MM.1S (cell line): ENCODE measurements at regions not wholly inside any gene's neighbourhood (a gene's known extent, or its start where the extent isn't known, plus 50 kb on each side); places are given as distances from the start of the nearest gene placed in this dataset.

Source experiments
- DNase-seq: peaks from one replicate; pipeline ENCODE4 v3.0.0-alpha.2; 2015
- H2AFZ ChIP-seq: fragments of 300-600 bp; sonication (generic); 2 replicates; pipeline ENCODE4 v1.6.0; 2016; ENCODE audit warnings: antibody characterized with exemption, low read length
- H3F3A ChIP-seq: fragments of 300-600 bp; sonication (generic); 2 replicates; pipeline ENCODE4 v1.6.1; 2016; ENCODE audit warnings: mild to moderate bottlenecking, antibody characterized with exemption, low read length, moderate library complexity, mixed read lengths; ENCODE audit not compliant: insufficient read depth
- H3K27ac ChIP-seq: fragments of 300-600 bp; sonication (generic); 2 replicates; pipeline ENCODE4 v1.5.1; 2016; ENCODE audit warnings: mild to moderate bottlenecking, low read length
- H3K27me3 ChIP-seq: fragments of 300-600 bp; sonication (generic); replicated peaks from 2 replicates; pipeline ENCODE4 v1.6.0; 2016; ENCODE audit warnings: low read length; ENCODE audit not compliant: insufficient read depth
- H3K36me3 ChIP-seq: fragments of 300-600 bp; sonication (generic); replicated peaks from 2 replicates; pipeline ENCODE4 v1.6.1; 2016; ENCODE audit warnings: mild to moderate bottlenecking, low read length, mixed read lengths; ENCODE audit not compliant: insufficient read depth
- H3K4me1 ChIP-seq: fragments of 300-600 bp; sonication (generic); 2 replicates; pipeline ENCODE4 v1.6.1; 2016; ENCODE audit warnings: low read length, mixed read lengths
- H3K4me2 ChIP-seq: fragments of 300-600 bp; sonication (generic); 2 replicates; pipeline ENCODE4 v1.6.0; 2016; ENCODE audit warnings: low read depth, low read length
- H3K4me3 ChIP-seq: fragments of 300-600 bp; sonication (generic); 2 replicates; pipeline ENCODE4 v1.5.1; 2016; ENCODE audit warnings: low read length, mixed read lengths
- H3K79me2 ChIP-seq: fragments of 300-600 bp; sonication (generic); 2 replicates; pipeline ENCODE4 v1.6.1; 2016; ENCODE audit warnings: mixed run types, low read length, mixed read lengths
- H3K9ac ChIP-seq: fragments of 300-600 bp; sonication (generic); 2 replicates; pipeline ENCODE4 v1.6.1; 2016; ENCODE audit warnings: low read length, mixed read lengths
- H3K9me2 ChIP-seq: fragments of 300-600 bp; sonication (generic); replicated peaks from 2 replicates; pipeline ENCODE4 v1.6.1; 2016; ENCODE audit warnings: mild to moderate bottlenecking, low read length, mixed read lengths; ENCODE audit not compliant: insufficient read depth
- H3K9me3 ChIP-seq: fragments of 300-600 bp; sonication (generic); replicated peaks from 2 replicates; pipeline ENCODE4 v1.6.1; 2016; ENCODE audit warnings: mild to moderate bottlenecking, low read length, mixed read lengths; ENCODE audit not compliant: insufficient read depth
- H4K20me1 ChIP-seq: fragments of 300-600 bp; sonication (generic); 2 replicates; pipeline ENCODE4 v1.6.1; 2016; ENCODE audit warnings: mild to moderate bottlenecking, low read length, moderate library complexity, mixed read lengths; ENCODE audit not compliant: insufficient read depth
- CTCF ChIP-seq: fragments of 300-600 bp; sonication (generic); IDR thresholded peaks from 2 replicates; pipeline ENCODE4 v1.5.1; 2016; ENCODE audit warnings: antibody characterized with exemption, low read length, mixed read lengths
- EZH2 ChIP-seq: fragments of 300-600 bp; sonication (generic); optimal IDR thresholded peaks from 2 replicates; pipeline ENCODE3; 2017; ENCODE audit warnings: low read depth, mild to moderate bottlenecking, antibody characterized with exemption, low read length, mixed read lengths
- EZH2phosphoT487 ChIP-seq: fragments of 300-600 bp; sonication (generic); IDR thresholded peaks from 2 replicates; pipeline ENCODE4 v1.6.1; 2018; ENCODE audit warnings: antibody characterized with exemption, low read length

GRCh38 chr12:72089678-72090077 is 151.0 kb downstream of the TPH2 start:
- no peak overlapping the region for H3K9ac ChIP-seq
- H3K4me3 ChIP-seq, result no peak overlapping the region
- no peaks in the 10 kb centered on the region for H3K9me2 ChIP-seq
- no peaks in the 10 kb centered on the region for H4K20me1 ChIP-seq
- TF ChIP-seq CTCF, result no peak
- no peak for TF ChIP-seq EZH2phosphoT487
- TF ChIP-seq EZH2, result no peak
- no peak overlapping the region for H3K4me2 ChIP-seq
- no peak overlapping the region for H3K27ac ChIP-seq
- no peak for DNase-seq
- H2AFZ ChIP-seq, result no peak overlapping the region
- no peaks in the 10 kb centered on the region for H3K27me3 ChIP-seq
- H3K36me3 ChIP-seq, result no peaks in the 10 kb centered on the region
- H3K9me3 ChIP-seq, result no peaks in the 10 kb centered on the region
- H3K4me1 ChIP-seq, result no peaks in the 10 kb centered on the region
- no peaks in the 10 kb centered on the region for H3F3A ChIP-seq
- no peaks in the 10 kb centered on the region for H3K79me2 ChIP-seq

- H2AFZ ChIP-seq, result no peak overlapping the region
- H3K27me3 ChIP-seq, result no peaks in the 10 kb centered on the region
- H3K9me2 ChIP-seq, result no peaks in the 10 kb centered on the region
- H3F3A ChIP-seq, result no peaks in the 10 kb centered on the region
- no peak overlapping the region for H3K9ac ChIP-seq
- H3K4me3 ChIP-seq, result no peak overlapping the region
- no peaks in the 10 kb centered on the region for H3K36me3 ChIP-seq
- no peak overlapping the region for H3K27ac ChIP-seq
- H3K9me3 ChIP-seq, result no peaks in the 10 kb centered on the region
- H3K4me2 ChIP-seq, result no peak overlapping the region
- H4K20me1 ChIP-seq, result no peaks in the 10 kb centered on the region
- TF ChIP-seq EZH2phosphoT487 (no peak), EZH2 (no peak), CTCF (no peak)
- no peaks in the 10 kb centered on the region for H3K4me1 ChIP-seq
- H3K79me2 ChIP-seq, result no peaks in the 10 kb centered on the region
- DNase-seq, result no peak
Measured at GRCh38 chr12:72093424-72093823, 154.8 kb downstream of the TPH2 start.

- TF ChIP-seq CTCF (no peak), EZH2phosphoT487 (no peak)
- H3K27me3 ChIP-seq, result no peaks in the 10 kb centered on the region
- H3K36me3 ChIP-seq, result no peaks in the 10 kb centered on the region
- H3K9me2 ChIP-seq, result no peaks in the 10 kb centered on the region
- H3K9ac ChIP-seq, result no peak overlapping the region
- no peak overlapping the region for H3K4me2 ChIP-seq
- no peaks in the 10 kb centered on the region for H3K9me3 ChIP-seq
- H3K27ac ChIP-seq, result no peak overlapping the region
- no peaks in the 10 kb centered on the region for H4K20me1 ChIP-seq
- DNase-seq, result no peak
- no peaks in the 10 kb centered on the region for H3K4me1 ChIP-seq
- no peaks in the 10 kb centered on the region for H3F3A ChIP-seq
- no peaks in the 10 kb centered on the region for H3K79me2 ChIP-seq
- H3K4me3 ChIP-seq, result no peak overlapping the region
- no peak overlapping the region for H2AFZ ChIP-seq
Measured at GRCh38 chr12:72093930-72094329, 155.3 kb downstream of the TPH2 start.
